ENCODE measurements at regions not wholly inside any gene's neighbourhood (a gene's known extent, or its start where the extent isn't known, plus 50 kb on each side); places are given as distances from the start of the nearest gene placed in this dataset.
A peak's percentile ranks its signal among the peaks of the same experiment; 100 is the strongest.

GRCh38 chr2:163808406-163808805, 72.6 kb upstream of the FIGN start:
- DNase-seq = no peak

DNA sequence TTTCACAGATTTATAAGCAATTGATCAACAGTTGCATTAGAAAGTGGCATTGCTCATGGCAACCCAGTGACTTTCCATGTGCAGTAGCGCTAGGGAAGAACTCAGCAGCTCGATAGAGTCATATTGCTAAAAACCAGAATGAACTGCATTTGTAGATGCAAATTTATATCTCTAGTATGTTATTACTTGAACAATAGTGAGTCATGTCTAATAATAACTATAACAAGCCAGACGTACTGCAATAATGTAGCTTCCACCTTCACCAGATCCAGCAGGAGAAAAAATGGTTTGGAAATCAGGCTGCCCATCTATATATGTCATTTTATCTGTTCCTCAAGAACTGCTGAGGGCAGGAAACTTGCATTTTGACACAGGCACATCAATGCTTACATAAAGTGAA, 66.5 kb upstream of the FIGN start:
- no peak for DNase-seq

- DNase-seq = no peak
These were observed 65.7 kb upstream of the FIGN start for GRCh38 chr2:163801486-163801885.

GRCh38 chr2:163800951-163801381, 65.2 kb upstream of the FIGN start:
- DNase-seq = peak; percentile 77

DNA sequence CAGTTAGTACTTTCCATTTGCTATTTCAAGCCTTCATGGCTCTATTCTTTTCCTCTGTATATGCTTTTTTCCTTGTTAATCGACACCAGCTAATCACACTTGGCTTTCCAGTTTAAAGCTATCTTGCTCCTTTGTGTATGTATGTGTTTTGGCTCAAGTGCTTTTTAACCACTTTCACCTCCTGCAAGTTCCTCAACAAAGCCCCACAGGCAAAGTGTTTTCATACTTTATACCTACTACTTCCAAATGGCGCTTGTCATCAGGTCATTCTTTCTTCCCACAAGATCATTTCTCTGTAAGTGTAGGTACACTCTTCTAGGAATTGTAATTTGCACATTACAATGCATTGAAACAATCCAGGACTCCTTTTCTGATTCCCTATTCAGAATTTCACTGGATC, 64.0 kb upstream of the FIGN start:
- no peak for DNase-seq

GRCh38 chr2:163794635-163795034, 58.8 kb upstream of the FIGN start:
- no peak for DNase-seq

Data from right hindlimb (tissue), 1 donor.